ENCODE measurements at regions not wholly inside any gene's neighbourhood (a gene's known extent, or its start where the extent isn't known, plus 50 kb on each side); places are given as distances from the start of the nearest gene placed in this dataset.
"Not testable (repeated sequence)": the region's sequence is repeated elsewhere in the genome, so short reads cannot be mapped to it uniquely, and the experiment has no call there.

DNA sequence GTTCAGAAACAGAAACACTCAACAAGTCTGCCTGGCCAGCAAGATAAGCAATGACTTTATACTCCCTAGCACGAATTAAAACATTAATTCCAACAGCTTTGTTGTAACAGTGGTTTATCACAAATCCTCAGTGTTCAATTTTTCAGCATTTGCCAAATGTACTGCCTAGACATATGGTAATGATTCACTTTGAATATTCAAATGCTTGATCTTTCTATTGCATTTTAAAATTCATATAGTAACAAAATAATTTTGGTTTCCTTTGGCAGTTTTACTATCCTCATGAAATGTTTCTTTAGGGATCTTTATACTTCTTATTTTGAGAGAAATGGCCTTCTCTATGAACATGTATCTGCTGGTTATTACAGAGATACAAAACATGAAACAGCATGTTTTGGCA lies 851.8 kb upstream of the NXPH2 start:
- FAIRE-seq (no peak), DNase-seq (ENCODE audit: insufficient read length, low spot score) (no peak)
- no peak for TF ChIP-seq POLR2A (IDR thresholded peaks at IDR 0.05; ENCODE audit: low read depth, low read length)

- no peak for DNase-seq (ENCODE audit: insufficient read length, low spot score)
- no peak for FAIRE-seq
- no peak for TF ChIP-seq POLR2A (IDR thresholded peaks at IDR 0.05; ENCODE audit: low read depth, low read length)
These were observed 848.7 kb upstream of the NXPH2 start for GRCh38 chr2:139628931-139629330.

DNA sequence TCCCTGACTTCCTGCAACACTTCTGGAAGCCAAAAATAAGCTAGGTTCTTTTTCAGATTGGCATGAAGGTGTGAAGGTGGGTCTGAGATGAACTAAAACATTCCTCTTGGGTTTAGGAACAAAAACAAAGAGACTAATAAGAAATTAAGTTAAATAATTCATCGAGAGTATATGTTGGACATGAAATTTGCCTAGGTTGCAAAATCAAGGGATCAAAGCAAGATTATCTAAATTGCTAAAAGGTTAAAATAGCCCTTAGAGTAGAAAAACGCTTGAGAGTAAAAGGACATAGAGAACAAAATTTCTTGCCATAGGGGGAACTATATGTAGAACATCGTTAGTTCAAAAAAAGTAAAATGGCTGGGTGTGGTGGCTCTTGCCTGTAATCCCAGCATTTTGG lies 845.9 kb upstream of the NXPH2 start:
- TF ChIP-seq POLR2A (IDR thresholded peaks at IDR 0.05; ENCODE audit: low read depth, low read length): no peak
- FAIRE-seq (no peak), DNase-seq (ENCODE audit: insufficient read length, low spot score) (no peak)

DNA sequence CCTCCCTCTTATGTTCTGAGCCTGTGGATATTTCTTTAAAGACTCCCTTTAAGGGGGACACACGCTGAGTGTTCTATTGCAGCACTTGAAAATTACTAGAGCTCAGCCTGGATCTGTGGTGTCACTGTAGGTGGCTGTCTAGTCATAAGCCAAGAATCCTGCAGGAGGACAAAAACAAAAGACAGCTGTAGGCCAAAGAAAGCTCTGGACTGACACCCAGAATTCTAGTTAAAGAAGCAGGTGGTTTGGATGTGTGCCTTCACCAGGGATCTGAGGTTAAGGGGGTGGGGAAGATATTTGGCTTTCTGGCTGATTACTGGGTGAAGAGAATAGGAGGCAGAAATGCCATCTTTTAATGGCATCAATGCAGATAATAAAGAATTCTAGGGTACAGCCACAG lies 842.5 kb upstream of the NXPH2 start:
- TF ChIP-seq POLR2A (IDR thresholded peaks at IDR 0.05; ENCODE audit: low read depth, low read length): no peak
- DNase-seq (ENCODE audit: insufficient read length, low spot score) (no peak), FAIRE-seq (no peak)

DNA sequence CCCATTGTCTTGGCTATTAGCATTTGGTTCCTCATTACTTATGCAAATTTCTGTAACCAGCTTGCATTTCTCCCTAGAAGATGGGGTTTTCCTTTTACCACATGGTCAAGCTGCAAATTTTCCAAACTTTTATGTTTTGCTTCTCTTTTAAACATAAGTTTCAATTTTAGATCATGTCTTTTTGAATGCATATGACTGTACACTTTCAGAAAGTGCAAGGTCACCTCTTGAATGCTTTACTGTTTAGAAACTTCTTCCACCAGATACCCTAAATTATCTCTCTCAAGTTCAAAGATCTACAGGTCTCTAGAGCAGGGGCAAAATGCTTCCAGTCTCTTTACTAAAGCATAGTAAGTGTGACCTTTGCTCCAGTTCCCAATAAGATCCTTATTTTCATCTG lies 837.6 kb upstream of the NXPH2 start:
- FAIRE-seq: no peak
- DNase-seq (ENCODE audit: insufficient read length, low spot score): no peak
- TF ChIP-seq POLR2A (IDR thresholded peaks at IDR 0.05; ENCODE audit: low read depth, low read length): no peak

GRCh38 chr2:139613264-139613663 lies 833.1 kb upstream of the NXPH2 start:
- TF ChIP-seq POLR2A (IDR thresholded peaks at IDR 0.05; ENCODE audit: low read depth, low read length): no peak
- FAIRE-seq: no peak
- no peak for DNase-seq (ENCODE audit: insufficient read length, low spot score)

GRCh38 chr2:139610512-139610911 lies 830.3 kb upstream of the NXPH2 start:
- DNase-seq (ENCODE audit: insufficient read length, low spot score) (no peak), FAIRE-seq (no peak)

DNA sequence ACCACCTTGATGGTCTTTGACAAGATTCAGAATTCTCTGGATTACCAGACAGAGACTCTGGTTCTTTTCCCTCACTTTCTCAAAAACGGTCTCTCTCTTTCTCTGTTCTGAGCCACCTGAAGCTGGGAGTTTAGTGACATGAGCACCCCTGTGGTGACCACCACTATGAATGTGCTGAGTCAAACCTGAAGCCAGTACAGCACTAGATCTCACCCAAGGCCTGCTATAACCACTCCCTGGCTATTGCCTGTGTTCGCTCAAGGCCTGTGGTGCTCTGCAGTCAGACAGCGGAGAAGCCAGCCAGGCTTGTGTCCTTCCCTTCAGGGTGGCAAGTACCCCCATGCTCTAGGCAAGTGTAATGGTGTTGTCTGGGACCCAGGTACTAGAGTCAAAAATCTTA lies 828.9 kb upstream of the NXPH2 start:
- no peak for FAIRE-seq
- TF ChIP-seq POLR2A (IDR thresholded peaks at IDR 0.05; ENCODE audit: low read depth, low read length): no peak
- DNase-seq (ENCODE audit: insufficient read length, low spot score): no peak

More at GRCh38 chr2:139610512-139610911, 830.3 kb upstream of the NXPH2 start:
- TF ChIP-seq POLR2A (IDR thresholded peaks at IDR 0.05; ENCODE audit: low read depth, low read length): no peak

- no peak for TF ChIP-seq POLR2A (IDR thresholded peaks at IDR 0.05; ENCODE audit: low read depth, low read length)
- FAIRE-seq: no peak
- no peak for DNase-seq (ENCODE audit: insufficient read length, low spot score)
These were observed 825.5 kb upstream of the NXPH2 start for GRCh38 chr2:139605668-139606067.

DNA sequence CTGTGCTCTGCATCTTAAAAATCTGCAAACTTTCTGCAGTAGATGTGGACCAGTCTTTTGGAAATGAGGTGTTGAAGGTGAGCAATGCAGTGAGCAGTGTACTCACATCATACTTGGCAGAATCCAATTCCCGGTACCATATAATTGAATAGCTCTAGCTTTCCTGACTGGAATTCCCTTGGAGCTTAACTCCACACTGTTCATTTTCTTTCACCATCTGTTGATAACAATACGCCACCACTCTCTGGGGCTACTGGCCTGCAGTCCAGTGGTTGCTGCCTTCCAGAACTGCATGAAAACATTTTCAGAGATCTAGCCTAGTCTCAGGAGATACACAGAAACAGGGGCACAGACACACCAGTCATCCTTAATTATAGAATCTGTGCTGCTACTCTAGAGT lies 820.0 kb upstream of the NXPH2 start:
- no peak for DNase-seq (ENCODE audit: insufficient read length, low spot score)

GRCh38 chr2:139585101-139585500 lies 804.9 kb upstream of the NXPH2 start:
- DNase-seq (ENCODE audit: insufficient read length, low spot score) (no peak), FAIRE-seq (no peak)
- TF ChIP-seq POLR2A (IDR thresholded peaks at IDR 0.05; ENCODE audit: low read depth, low read length): no peak

More for the DNA sequence above, 820.0 kb upstream of the NXPH2 start:
- no peak for TF ChIP-seq POLR2A (IDR thresholded peaks at IDR 0.05; ENCODE audit: low read depth, low read length)
- no peak for FAIRE-seq

DNA sequence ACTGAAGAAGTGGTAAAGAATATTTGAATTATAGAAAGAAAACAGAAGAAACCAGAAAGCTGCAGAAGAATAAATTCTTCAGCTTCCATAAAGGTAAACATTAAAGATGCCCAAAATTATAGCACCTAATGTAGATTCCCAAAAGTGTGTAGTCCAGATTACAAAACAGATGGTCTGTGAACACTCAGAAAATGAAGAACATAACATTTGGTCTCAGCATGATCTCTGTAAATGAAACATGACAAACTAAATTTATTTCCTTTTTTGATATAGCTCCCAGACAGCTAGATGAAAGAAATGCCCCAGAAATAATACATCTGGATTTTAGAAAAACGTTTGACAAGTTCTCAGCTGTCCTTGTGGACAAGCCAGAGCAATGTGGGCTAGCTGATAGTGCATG lies 794.2 kb upstream of the NXPH2 start:
- DNase-seq (ENCODE audit: insufficient read length, low spot score): no peak
- TF ChIP-seq POLR2A (IDR thresholded peaks at IDR 0.05; ENCODE audit: low read depth, low read length): no peak
- FAIRE-seq: no peak

DNA sequence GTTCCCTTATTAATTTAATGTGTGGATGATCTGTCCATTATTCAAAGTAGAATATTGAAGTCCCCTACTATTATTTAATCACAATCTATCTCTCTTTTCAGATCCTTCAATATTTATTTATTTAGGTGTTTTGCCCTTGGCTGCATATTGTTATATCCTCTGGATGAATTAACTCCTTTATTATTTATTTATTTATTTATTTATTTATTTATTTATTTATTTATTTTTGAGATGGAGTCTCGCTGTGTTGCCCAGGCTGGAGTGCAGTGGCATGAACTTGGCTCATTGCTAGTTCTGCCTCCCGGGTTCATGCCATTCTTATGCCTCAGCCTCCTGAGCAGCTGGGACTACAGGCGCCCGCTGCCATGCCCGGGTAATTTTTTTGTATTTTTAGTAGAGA lies 776.6 kb upstream of the NXPH2 start:
- no peak for TF ChIP-seq POLR2A (IDR thresholded peaks at IDR 0.05; ENCODE audit: low read depth, low read length)
- DNase-seq (ENCODE audit: insufficient read length, low spot score) (no peak), FAIRE-seq (no peak)

GRCh38 chr2:139550873-139551272 lies 770.7 kb upstream of the NXPH2 start:
- TF ChIP-seq POLR2A (IDR thresholded peaks at IDR 0.05; ENCODE audit: low read depth, low read length): no peak
- FAIRE-seq (no peak), DNase-seq (ENCODE audit: insufficient read length, low spot score) (no peak)

GRCh38 chr2:139550341-139550740 lies 770.2 kb upstream of the NXPH2 start:
- DNase-seq (ENCODE audit: insufficient read length, low spot score) (no peak), FAIRE-seq (no peak)
- TF ChIP-seq POLR2A (IDR thresholded peaks at IDR 0.05; ENCODE audit: low read depth, low read length): no peak

GRCh38 chr2:139544186-139544851 lies 764.1 kb upstream of the NXPH2 start:
- TF ChIP-seq POLR2A (IDR thresholded peaks at IDR 0.05; ENCODE audit: low read depth, low read length): no peak
- FAIRE-seq: no peak
- no peak for DNase-seq (ENCODE audit: insufficient read length, low spot score)

DNA sequence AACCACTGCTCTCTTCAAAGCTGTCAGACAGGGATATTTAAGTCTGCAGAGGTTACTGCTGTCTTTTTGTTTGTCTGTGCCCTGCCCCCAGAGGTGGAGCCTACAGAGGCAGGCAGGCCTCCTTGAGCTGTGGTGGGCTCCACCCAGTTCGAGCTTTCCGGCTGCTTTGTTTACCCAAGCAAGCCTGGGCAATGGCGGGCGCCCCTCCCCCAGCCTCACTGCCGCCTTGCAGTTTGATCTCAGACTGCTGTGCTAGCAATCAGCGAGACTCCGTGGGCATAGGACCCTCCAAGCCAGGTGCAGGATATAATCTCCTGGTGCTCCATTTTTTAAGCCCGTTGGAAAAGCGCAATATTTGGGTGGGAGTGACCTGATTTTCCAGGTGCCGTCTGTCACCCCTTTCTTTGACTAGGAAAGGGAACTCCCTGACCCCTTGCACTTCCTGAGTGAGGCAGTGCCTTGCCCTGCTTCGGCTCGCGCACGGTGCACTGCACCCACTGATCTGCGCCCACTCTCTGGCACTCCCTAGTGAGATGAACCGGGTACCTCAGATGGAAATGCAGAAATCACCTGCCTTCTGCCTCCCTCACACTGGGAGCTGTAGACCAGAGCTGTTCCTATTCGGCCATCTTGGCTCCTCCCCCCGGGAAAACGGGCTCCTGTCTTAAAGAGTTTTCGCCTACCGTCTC lies 758.3 kb upstream of the NXPH2 start:
- FAIRE-seq; DNase-seq (ENCODE audit: insufficient read length, low spot score): not testable (repeated sequence)
